ENCODE measurements at regions not wholly inside any gene's neighbourhood (a gene's known extent, or its start where the extent isn't known, plus 50 kb on each side); places are given as distances from the start of the nearest gene placed in this dataset.

DNA sequence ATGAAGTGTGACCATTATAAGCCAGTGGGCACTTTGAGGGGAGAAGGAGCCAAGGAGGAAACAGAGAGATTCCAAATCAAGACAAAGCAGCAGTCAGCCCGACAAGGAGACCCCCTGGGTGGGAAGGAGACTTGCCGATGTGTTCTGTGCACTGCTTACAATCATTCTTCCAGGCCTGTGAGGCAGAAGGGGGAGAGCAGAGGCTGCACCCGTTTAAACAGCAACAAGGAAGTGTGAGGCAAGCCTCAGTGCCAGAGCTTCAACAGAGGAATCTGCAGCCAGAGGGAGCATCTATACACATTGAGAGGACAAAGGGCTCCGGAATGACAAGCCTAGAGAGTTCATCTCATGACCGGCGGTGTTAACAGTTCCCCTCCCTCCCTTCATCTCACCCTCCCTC lies 121.1 kb downstream of the NXPE2 start:
- no peak for FAIRE-seq
- Histone ChIP-seq H3K4me3 (no peak overlapping the region), H2AFZ (ENCODE audit: control insufficient read depth, low read depth, low read length) (no peak overlapping the region), H3K27ac (ENCODE audit: control insufficient read depth, insufficient read depth) (no peak overlapping the region), H3K9ac (ENCODE audit: control insufficient read depth, insufficient read depth, low read length) (no peak overlapping the region), H3K36me3 (ENCODE audit: control insufficient read depth in 2 of 2, insufficient read depth in 2 of 2, low read length in 1 of 2) (no peaks in the 10 kb centered on the region), H3K4me1 (ENCODE audit: control insufficient read depth, insufficient read depth, low read length) (no peaks in the 10 kb centered on the region), H3K4me2 (ENCODE audit: control insufficient read depth, insufficient read depth) (no peak overlapping the region), H3K79me2 (ENCODE audit: control insufficient read depth, insufficient read depth, low read length) (no peaks in the 10 kb centered on the region), H4K20me1 (ENCODE audit: control insufficient read depth, insufficient read depth) (no peaks in the 10 kb centered on the region), H3K9me3 (replicated peaks; ENCODE audit: control insufficient read depth, insufficient read depth, low read length) (no peaks in the 10 kb centered on the region), H3K27me3 (replicated peaks in 1 of 2; ENCODE audit: control insufficient read depth in 2 of 2, insufficient read depth in 2 of 2, low read length in 1 of 2) (peaks cover 0 to 3% of the 10 kb centered on the region in 2 experiments; a peak in 2 of 4 replicates)
- DNase-seq (ENCODE audit: low read depth, low spot score): no peak
- ATAC-seq: no peak
- intact Hi-C loops (cut with micrococcal nuclease; ENCODE audit: unreplicated experiment) (no loop called here), in situ Hi-C loops (cut with MboI) (no loop called here)
- SMC1A ChIA-PET (ENCODE audit: uncharacterized antibody, unreplicated experiment): no interaction called here
- CTCF ChIA-PET: no interaction called here
- POLR2A ChIA-PET: no interaction called here
- no TSS peak for BruUV-seq (replicated peaks)
- RAD21 ChIA-PET (ENCODE audit: unreplicated experiment): no interaction called here
- 44% methylated on average over 5 of the region's 6 CpGs for WGBS (ENCODE audit: insufficient coverage, insufficient replicate concordance, low lambda C conversion rate, missing lambda C conversion rate)
- TF ChIP-seq ASH2L (IDR thresholded peaks at IDR 0.05; ENCODE audit: borderline replicate concordance, low read depth): no peak
- no peak for TF ChIP-seq ZNF217 (IDR thresholded peaks at IDR 0.05)
- TF ChIP-seq ZBED1 (IDR thresholded peaks at IDR 0.05; ENCODE audit: borderline replicate concordance): no peak
- no peak for TF ChIP-seq MEF2A (IDR thresholded peaks at IDR 0.05; ENCODE audit: insufficient read depth, low read depth, low read length)
- TF ChIP-seq MYB (IDR thresholded peaks at IDR 0.05; ENCODE audit: borderline replicate concordance, low read depth, low read length): no peak
- no peak for TF ChIP-seq ZNF622 (IDR thresholded peaks at IDR 0.05)
- TF ChIP-seq, protein P1, sequence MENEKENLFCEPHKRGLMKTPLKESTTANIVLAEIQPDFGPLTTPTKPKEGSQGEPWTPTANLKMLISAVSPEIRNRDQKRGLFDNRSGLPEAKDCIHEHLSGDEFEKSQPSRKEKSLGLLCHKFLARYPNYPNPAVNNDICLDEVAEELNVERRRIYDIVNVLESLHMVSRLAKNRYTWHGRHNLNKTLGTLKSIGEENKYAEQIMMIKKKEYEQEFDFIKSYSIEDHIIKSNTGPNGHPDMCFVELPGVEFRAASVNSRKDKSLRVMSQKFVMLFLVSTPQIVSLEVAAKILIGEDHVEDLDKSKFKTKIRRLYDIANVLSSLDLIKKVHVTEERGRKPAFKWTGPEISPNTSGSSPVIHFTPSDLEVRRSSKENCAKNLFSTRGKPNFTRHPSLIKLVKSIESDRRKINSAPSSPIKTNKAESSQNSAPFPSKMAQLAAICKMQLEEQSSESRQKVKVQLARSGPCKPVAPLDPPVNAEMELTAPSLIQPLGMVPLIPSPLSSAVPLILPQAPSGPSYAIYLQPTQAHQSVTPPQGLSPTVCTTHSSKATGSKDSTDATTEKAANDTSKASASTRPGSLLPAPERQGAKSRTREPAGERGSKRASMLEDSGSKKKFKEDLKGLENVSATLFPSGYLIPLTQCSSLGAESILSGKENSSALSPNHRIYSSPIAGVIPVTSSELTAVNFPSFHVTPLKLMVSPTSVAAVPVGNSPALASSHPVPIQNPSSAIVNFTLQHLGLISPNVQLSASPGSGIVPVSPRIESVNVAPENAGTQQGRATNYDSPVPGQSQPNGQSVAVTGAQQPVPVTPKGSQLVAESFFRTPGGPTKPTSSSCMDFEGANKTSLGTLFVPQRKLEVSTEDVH (IDR thresholded peaks at IDR 0.05; ENCODE audit: low read depth, partially characterized antibody): no peak
- TF ChIP-seq EP300 (IDR thresholded peaks at IDR 0.05; ENCODE audit: borderline replicate concordance in 1 of 2, control insufficient read depth in 1 of 2, low read depth in 2 of 2, low read length in 2 of 2): no peak
- TF ChIP-seq SIN3A (IDR thresholded peaks at IDR 0.05; ENCODE audit: low read depth, low read length): no peak
- no peak for TF ChIP-seq RAD21 (IDR thresholded peaks at IDR 0.05; ENCODE audit: insufficient read depth, low read depth, low read length)
- no peak for TF ChIP-seq SMC3 (IDR thresholded peaks at IDR 0.05; ENCODE audit: borderline replicate concordance, low read length)
- TF ChIP-seq, protein P2, sequence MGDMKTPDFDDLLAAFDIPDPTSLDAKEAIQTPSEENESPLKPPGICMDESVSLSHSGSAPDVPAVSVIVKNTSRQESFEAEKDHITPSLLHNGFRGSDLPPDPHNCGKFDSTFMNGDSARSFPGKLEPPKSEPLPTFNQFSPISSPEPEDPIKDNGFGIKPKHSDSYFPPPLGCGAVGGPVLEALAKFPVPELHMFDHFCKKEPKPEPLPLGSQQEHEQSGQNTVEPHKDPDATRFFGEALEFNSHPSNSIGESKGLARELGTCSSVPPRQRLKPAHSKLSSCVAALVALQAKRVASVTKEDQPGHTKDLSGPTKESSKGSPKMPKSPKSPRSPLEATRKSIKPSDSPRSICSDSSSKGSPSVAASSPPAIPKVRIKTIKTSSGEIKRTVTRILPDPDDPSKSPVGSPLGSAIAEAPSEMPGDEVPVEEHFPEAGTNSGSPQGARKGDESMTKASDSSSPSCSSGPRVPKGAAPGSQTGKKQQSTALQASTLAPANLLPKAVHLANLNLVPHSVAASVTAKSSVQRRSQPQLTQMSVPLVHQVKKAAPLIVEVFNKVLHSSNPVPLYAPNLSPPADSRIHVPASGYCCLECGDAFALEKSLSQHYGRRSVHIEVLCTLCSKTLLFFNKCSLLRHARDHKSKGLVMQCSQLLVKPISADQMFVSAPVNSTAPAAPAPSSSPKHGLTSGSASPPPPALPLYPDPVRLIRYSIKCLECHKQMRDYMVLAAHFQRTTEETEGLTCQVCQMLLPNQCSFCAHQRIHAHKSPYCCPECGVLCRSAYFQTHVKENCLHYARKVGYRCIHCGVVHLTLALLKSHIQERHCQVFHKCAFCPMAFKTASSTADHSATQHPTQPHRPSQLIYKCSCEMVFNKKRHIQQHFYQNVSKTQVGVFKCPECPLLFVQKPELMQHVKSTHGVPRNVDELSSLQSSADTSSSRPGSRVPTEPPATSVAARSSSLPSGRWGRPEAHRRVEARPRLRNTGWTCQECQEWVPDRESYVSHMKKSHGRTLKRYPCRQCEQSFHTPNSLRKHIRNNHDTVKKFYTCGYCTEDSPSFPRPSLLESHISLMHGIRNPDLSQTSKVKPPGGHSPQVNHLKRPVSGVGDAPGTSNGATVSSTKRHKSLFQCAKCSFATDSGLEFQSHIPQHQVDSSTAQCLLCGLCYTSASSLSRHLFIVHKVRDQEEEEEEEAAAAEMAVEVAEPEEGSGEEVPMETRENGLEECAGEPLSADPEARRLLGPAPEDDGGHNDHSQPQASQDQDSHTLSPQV (IDR thresholded peaks at IDR 0.05): no peak
- TF ChIP-seq ESRRA (IDR thresholded peaks at IDR 0.05; ENCODE audit: low read length): no peak

All from GM12878 (cell line).